ENCODE measurements at regions not wholly inside any gene's neighbourhood (a gene's known extent, or its start where the extent isn't known, plus 50 kb on each side); places are given as distances from the start of the nearest gene placed in this dataset.
"Not testable (repeated sequence)": the region's sequence is repeated elsewhere in the genome, so short reads cannot be mapped to it uniquely, and the experiment has no call there.

DNA sequence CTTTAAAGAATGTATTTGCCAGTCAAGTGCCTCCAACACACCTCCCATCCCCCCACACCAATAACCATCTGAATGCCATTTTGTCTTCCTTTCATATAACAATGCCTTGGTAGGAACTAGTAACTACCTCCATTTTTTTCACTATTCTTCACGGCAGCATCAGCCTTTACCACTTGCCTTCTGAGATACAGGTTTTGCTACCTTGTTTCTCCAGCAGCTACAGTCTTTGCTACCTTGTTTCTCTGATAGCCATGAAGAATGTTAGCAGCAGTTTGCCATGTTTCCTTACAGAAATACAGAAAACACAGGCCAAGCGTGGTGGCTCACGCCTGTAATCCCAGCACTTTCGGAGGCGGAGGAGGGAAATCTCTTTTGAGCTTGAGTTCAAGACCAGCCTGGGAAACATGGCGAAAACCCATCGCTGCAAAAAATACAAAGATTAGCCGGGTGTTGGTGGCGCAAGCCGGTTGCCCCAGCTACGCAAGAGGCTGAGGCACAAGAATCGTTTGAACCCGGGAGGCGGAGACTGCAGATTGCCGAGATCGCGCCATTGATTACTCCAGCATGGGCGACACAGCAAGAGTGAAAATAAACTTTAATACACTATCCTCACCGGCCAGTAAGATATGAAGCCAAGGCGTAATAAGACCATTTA is 100.9 kb downstream of the HFE start:
- Mint-ChIP-seq H3K27ac (peak overlapping the region; percentile 97), H3K4me3 (ENCODE audit: low read depth) (peak overlapping the region; percentile 81), H3K9me3 (ENCODE audit: low read depth) (no peaks in the 10 kb centered on the region), H3K36me3 (ENCODE audit: insufficient read depth) (no peaks in the 10 kb centered on the region), H3K27me3 (no peaks in the 10 kb centered on the region), H3K4me1 (ENCODE audit: low read depth) (peaks cover 35% of the 10 kb centered on the region)
- DNase-seq (ENCODE audit: low spot score, unreplicated experiment), result no peak
- TF ChIP-seq, protein P1, sequence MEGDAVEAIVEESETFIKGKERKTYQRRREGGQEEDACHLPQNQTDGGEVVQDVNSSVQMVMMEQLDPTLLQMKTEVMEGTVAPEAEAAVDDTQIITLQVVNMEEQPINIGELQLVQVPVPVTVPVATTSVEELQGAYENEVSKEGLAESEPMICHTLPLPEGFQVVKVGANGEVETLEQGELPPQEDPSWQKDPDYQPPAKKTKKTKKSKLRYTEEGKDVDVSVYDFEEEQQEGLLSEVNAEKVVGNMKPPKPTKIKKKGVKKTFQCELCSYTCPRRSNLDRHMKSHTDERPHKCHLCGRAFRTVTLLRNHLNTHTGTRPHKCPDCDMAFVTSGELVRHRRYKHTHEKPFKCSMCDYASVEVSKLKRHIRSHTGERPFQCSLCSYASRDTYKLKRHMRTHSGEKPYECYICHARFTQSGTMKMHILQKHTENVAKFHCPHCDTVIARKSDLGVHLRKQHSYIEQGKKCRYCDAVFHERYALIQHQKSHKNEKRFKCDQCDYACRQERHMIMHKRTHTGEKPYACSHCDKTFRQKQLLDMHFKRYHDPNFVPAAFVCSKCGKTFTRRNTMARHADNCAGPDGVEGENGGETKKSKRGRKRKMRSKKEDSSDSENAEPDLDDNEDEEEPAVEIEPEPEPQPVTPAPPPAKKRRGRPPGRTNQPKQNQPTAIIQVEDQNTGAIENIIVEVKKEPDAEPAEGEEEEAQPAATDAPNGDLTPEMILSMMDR (IDR thresholded peaks at IDR 0.05; ENCODE audit: unreplicated experiment), result no peak

DNA sequence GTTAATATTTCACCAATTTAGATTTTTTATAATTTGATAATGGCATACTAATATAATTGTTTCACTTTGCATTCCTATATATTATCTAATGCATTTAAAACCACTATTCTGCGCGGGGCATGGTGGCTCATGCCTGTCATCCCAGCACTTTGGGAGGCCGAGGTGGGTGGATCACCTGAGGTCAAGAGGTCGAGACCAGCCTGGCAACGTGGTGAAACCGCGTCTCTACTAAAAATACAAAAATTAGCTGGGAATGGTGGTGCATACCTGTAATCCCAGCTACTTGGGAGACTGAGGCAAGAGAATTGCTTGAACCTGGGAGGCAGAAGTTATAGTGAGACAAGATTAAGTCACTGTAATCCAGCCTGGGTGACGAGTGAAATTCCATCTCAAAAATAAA is 104.3 kb downstream of the HFE start:
- not testable (repeated sequence) for H3K36me3 Mint-ChIP-seq (ENCODE audit: insufficient read depth)

DNA sequence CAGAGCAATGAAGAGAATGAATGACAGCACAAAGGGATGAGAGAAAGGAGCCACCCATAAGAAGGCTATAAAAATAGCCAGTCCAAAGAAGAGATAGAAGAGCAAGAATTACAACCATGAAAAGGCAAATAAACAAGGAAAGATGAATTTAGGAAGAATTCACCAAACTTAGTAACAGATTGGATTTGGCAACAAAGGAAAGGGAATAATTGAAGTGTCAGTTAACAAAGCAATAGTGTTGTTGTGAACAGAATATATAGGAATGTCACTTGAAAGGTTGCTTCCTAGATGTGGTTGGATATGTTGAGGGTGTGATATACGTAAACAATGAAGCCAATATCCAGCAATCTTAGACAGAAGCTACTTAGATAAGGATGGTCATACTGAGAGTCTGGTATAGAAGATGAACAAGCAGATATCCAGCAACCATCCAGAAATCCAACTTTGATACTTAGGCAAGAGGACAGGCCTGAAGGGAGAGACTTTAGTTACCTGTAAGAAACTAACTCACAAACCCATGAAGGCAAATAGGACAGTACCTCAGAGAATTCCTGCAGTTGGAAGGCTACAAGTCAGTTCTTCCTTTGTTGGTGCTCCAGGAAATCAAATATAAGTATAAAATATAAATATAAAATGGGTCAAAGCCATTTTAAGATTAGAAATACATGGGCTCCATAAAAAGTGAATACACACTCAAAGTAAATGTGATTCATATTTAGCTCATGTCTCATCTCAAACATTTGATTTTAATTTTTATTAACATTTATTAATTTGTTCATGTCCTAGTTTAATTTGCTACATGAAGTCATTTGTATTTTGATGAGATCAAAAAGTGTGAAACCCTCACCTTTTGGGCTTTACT is 106.5 kb downstream of the HFE start:
- TF ChIP-seq, protein P1 (IDR thresholded peaks at IDR 0.05; ENCODE audit: unreplicated experiment), result no peak
- no peaks in the 10 kb centered on the region for H3K9me3 Mint-ChIP-seq (ENCODE audit: low read depth)

More for the DNA sequence above, 104.3 kb downstream of the HFE start:
- not testable (repeated sequence) for H3K4me3 Mint-ChIP-seq (ENCODE audit: low read depth); H3K27ac Mint-ChIP-seq; H3K27me3 Mint-ChIP-seq; H3K9me3 Mint-ChIP-seq (ENCODE audit: low read depth); DNase-seq (ENCODE audit: low spot score, unreplicated experiment)
- H3K4me1 Mint-ChIP-seq (ENCODE audit: low read depth), result peaks cover 36% of the 10 kb centered on the region

DNA sequence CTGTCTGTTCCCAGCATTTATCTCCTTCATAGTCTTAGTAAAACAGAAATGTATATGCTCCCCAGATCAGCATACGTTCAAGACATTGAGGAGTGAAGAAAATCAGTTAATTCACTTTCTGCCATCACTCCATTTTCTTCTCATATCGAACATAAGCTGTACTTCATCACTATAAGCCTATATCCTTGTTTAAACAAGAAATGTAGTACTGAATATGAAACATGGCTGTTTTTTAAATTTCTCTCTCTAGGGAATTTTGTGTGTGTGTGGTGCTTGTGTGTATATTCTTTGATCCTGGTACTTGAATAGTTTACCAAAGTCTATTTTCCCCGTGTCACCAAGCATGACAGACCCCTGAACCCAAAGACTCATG is 107.1 kb downstream of the HFE start:
- no peaks in the 10 kb centered on the region for H3K9me3 Mint-ChIP-seq (ENCODE audit: low read depth)
- no peaks in the 10 kb centered on the region for H3K27me3 Mint-ChIP-seq
- peaks cover 22% of the 10 kb centered on the region for H3K4me1 Mint-ChIP-seq (ENCODE audit: low read depth)
- TF ChIP-seq, protein P1 (IDR thresholded peaks at IDR 0.05; ENCODE audit: unreplicated experiment), result no peak
- H3K36me3 Mint-ChIP-seq (ENCODE audit: insufficient read depth), result no peaks in the 10 kb centered on the region
- DNase-seq (ENCODE audit: low spot score, unreplicated experiment), result no peak
- H3K4me3 Mint-ChIP-seq (ENCODE audit: low read depth), result peak overlapping the region; percentile 98
- peak overlapping the region; percentile 100 for H3K27ac Mint-ChIP-seq

More for the DNA sequence above, 106.5 kb downstream of the HFE start:
- DNase-seq (ENCODE audit: low spot score, unreplicated experiment), result no peak
- Mint-ChIP-seq H3K4me1 (ENCODE audit: low read depth) (peaks cover 25% of the 10 kb centered on the region), H3K4me3 (ENCODE audit: low read depth) (no peak overlapping the region), H3K27me3 (no peaks in the 10 kb centered on the region), H3K36me3 (ENCODE audit: insufficient read depth) (no peaks in the 10 kb centered on the region), H3K27ac (peak overlapping the region; percentile 100)

DNA sequence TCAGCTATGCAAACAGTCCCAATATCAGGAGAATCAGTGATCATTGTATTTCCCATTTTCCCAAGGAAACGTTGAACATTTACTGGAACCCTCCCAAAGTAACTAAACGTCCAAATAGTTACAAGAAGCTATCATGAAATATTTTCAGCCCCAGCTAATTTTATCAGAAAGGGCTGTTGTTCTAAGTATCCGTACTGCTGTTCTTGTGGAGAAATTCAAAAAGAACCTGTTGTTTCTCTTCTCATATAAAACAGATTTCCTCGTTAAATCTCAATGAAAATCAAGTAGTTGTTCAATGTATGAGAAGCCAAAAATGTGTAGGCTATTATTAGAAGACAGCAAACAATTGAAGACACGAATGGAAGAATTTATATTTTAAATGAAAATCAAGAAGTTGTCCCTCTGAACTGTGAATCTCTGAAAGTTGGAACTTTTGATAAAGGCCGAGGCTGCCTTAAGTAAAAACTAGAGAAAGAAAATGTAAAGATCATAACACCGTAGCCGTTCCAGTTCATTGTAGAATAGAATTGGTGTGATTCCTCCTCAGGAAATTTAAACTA is 107.7 kb downstream of the HFE start:
- no peaks in the 10 kb centered on the region for H3K9me3 Mint-ChIP-seq (ENCODE audit: low read depth)
- H3K27ac Mint-ChIP-seq, result peak overlapping the region; percentile 100
- peaks cover 19% of the 10 kb centered on the region for H3K4me1 Mint-ChIP-seq (ENCODE audit: low read depth)
- no peak for DNase-seq (ENCODE audit: low spot score, unreplicated experiment)
- H3K27me3 Mint-ChIP-seq, result no peaks in the 10 kb centered on the region
- peak overlapping the region; percentile 98 for H3K4me3 Mint-ChIP-seq (ENCODE audit: low read depth)
- H3K36me3 Mint-ChIP-seq (ENCODE audit: insufficient read depth), result no peaks in the 10 kb centered on the region
- TF ChIP-seq, protein P1 (IDR thresholded peaks at IDR 0.05; ENCODE audit: unreplicated experiment), result no peak

Measured in progenitor cell of endocrine pancreas (in vitro differentiated cells).